ENCODE measurements at regions not wholly inside any gene's neighbourhood (a gene's known extent, or its start where the extent isn't known, plus 50 kb on each side); places are given as distances from the start of the nearest gene placed in this dataset.

GRCh38 chr7:142383841-142384492 lies 126.1 kb upstream of the PRSS58 start (continued):
- TF ChIP-seq MYBL2 (CRISPR knock-in tag; IDR thresholded peaks at IDR 0.05) (no peak), PRRX2 (CRISPR knock-in tag; IDR thresholded peaks at IDR 0.05) (no peak)
- TF ChIP-seq, protein P1, sequence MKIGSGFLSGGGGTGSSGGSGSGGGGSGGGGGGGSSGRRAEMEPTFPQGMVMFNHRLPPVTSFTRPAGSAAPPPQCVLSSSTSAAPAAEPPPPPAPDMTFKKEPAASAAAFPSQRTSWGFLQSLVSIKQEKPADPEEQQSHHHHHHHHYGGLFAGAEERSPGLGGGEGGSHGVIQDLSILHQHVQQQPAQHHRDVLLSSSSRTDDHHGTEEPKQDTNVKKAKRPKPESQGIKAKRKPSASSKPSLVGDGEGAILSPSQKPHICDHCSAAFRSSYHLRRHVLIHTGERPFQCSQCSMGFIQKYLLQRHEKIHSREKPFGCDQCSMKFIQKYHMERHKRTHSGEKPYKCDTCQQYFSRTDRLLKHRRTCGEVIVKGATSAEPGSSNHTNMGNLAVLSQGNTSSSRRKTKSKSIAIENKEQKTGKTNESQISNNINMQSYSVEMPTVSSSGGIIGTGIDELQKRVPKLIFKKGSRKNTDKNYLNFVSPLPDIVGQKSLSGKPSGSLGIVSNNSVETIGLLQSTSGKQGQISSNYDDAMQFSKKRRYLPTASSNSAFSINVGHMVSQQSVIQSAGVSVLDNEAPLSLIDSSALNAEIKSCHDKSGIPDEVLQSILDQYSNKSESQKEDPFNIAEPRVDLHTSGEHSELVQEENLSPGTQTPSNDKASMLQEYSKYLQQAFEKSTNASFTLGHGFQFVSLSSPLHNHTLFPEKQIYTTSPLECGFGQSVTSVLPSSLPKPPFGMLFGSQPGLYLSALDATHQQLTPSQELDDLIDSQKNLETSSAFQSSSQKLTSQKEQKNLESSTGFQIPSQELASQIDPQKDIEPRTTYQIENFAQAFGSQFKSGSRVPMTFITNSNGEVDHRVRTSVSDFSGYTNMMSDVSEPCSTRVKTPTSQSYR (CRISPR knock-in tag; IDR thresholded peaks at IDR 0.05): no peak
- TF ChIP-seq, protein P2, sequence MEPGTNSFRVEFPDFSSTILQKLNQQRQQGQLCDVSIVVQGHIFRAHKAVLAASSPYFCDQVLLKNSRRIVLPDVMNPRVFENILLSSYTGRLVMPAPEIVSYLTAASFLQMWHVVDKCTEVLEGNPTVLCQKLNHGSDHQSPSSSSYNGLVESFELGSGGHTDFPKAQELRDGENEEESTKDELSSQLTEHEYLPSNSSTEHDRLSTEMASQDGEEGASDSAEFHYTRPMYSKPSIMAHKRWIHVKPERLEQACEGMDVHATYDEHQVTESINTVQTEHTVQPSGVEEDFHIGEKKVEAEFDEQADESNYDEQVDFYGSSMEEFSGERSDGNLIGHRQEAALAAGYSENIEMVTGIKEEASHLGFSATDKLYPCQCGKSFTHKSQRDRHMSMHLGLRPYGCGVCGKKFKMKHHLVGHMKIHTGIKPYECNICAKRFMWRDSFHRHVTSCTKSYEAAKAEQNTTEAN (CRISPR knock-in tag; IDR thresholded peaks at IDR 0.05): no peak

DNA sequence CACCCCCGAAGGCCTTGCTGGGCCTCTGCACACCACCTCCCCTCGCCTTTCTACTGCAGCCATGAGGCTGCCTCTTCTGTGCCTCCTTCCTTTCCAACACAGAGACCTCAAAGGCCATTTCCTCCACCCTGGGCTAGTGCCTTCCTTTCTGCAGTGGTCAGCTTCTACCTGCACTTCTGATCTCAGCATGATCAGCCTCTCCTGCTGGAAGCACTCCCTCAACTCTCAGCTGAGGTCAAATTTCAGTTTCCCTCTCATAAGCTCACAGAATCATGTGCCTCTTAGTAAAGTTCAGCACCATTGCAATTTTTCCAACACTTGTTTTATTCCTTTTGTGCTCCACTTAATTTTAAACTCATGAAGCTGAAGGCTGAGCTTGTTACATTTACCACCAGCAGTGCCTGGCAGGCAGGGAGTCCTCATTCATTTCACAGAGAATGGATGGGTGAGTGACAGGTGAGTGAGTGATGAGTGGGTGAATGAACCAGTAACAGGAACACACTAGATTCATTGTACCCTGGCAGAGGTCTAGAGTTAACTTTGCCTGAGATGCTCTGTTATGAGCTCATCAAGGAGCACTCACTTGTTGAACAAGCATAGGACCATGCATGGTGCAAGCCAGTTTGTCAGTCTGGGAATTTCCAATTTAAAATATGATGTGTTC lies 124.0 kb upstream of the PRSS58 start:
- DNase-seq (ENCODE audit: low spot score) (no peak), ATAC-seq (no peak; the same call in 1 of the 2 replicates)
- no peak overlapping the region for H3K27ac Mint-ChIP-seq
- POLR2A ChIA-PET: no interaction called here
- CTCF ChIA-PET: interaction anchor here (0.7 to 2.2 kb wide), 8 partner anchors 10 to 430 kb away, joined by 3 to 10 read pairs (median 5); no protein-coding TSS in a partner anchor
- H3K4me3 Mint-ChIP-seq: no peak overlapping the region
- no peaks in the 10 kb centered on the region for H3K9me3 Mint-ChIP-seq
- H3K4me1 Mint-ChIP-seq: peaks cover 19% of the 10 kb centered on the region
- TF ChIP-seq ZNF232 (CRISPR knock-in tag; IDR thresholded peaks at IDR 0.05): no peak
- TF ChIP-seq MAX (CRISPR knock-in tag; IDR thresholded peaks at IDR 0.05): no peak
- TF ChIP-seq, protein P3, sequence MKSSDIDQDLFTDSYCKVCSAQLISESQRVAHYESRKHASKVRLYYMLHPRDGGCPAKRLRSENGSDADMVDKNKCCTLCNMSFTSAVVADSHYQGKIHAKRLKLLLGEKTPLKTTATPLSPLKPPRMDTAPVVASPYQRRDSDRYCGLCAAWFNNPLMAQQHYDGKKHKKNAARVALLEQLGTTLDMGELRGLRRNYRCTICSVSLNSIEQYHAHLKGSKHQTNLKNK (CRISPR knock-in tag; IDR thresholded peaks at IDR 0.05): no peak
- TF ChIP-seq, protein P4, sequence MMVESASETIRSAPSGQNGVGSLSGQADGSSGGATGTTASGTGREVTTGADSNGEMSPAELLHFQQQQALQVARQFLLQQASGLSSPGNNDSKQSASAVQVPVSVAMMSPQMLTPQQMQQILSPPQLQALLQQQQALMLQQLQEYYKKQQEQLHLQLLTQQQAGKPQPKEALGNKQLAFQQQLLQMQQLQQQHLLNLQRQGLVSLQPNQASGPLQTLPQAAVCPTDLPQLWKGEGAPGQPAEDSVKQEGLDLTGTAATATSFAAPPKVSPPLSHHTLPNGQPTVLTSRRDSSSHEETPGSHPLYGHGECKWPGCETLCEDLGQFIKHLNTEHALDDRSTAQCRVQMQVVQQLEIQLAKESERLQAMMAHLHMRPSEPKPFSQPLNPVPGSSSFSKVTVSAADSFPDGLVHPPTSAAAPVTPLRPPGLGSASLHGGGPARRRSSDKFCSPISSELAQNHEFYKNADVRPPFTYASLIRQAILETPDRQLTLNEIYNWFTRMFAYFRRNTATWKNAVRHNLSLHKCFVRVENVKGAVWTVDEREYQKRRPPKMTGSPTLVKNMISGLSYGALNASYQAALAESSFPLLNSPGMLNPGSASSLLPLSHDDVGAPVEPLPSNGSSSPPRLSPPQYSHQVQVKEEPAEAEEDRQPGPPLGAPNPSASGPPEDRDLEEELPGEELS (CRISPR knock-in tag; IDR thresholded peaks at IDR 0.05): no peak
- TF ChIP-seq ZNF532 (CRISPR knock-in tag; IDR thresholded peaks at IDR 0.05; ENCODE audit: borderline replicate concordance): no peak
- no peak for TF ChIP-seq ZNF423 (CRISPR knock-in tag; IDR thresholded peaks at IDR 0.05)
- no peaks in the 10 kb centered on the region for H3K36me3 Mint-ChIP-seq
- peaks cover 7% of the 10 kb centered on the region for H3K27me3 Mint-ChIP-seq (ENCODE audit: low read depth)
